Fibroblast of mammary gland (primary cell): ENCODE measurements at regions not wholly inside any gene's neighbourhood (a gene's known extent, or its start where the extent isn't known, plus 50 kb on each side); places are given as distances from the start of the nearest gene placed in this dataset.
"Not testable (repeated sequence)": the region's sequence is repeated elsewhere in the genome, so short reads cannot be mapped to it uniquely, and the experiment has no call there.

Experiments used
- DNase-seq: peaks from one replicate; pipeline ENCODE4 v3.0.0-alpha.2; 2010; ENCODE audit warnings: low read depth
- H3K4me3 ChIP-seq: 2 replicates; pipeline ENCODE4 v1.5.1; 2011; ENCODE audit warnings: low read depth, mild to moderate bottlenecking, low read length, moderate library complexity; ENCODE audit not compliant: control insufficient read depth
- TF ChIP-seq, protein P1 (sequence below): conservative IDR thresholded peaks from 2 replicates; pipeline ENCODE4 v1.5.1; 2011; ENCODE audit warnings: low read depth, low read length, inconsistent platforms; ENCODE audit not compliant: control insufficient read depth, insufficient read depth

DNA sequence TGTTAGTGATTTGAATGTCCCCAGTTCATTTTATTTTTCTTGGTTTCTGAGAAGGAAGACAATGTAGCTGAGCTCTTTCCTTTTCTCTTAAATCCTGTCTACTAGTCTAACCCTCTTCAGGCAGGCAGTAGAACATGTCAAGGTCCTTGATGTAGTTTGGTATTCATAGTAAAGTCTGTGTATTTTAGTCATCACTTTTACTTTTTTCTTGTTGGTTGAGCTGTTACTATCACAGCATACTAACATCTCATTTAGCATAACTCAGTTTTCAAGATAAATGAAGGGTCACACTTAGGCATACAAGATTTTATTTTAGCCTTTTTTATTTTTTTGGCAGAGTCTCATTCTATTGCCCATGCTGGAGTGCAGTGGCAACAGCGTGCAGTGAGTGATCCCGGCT, 70.5 kb downstream of the KPNA2 start:
- no peak overlapping the region for H3K4me3 ChIP-seq
- TF ChIP-seq, protein P1, sequence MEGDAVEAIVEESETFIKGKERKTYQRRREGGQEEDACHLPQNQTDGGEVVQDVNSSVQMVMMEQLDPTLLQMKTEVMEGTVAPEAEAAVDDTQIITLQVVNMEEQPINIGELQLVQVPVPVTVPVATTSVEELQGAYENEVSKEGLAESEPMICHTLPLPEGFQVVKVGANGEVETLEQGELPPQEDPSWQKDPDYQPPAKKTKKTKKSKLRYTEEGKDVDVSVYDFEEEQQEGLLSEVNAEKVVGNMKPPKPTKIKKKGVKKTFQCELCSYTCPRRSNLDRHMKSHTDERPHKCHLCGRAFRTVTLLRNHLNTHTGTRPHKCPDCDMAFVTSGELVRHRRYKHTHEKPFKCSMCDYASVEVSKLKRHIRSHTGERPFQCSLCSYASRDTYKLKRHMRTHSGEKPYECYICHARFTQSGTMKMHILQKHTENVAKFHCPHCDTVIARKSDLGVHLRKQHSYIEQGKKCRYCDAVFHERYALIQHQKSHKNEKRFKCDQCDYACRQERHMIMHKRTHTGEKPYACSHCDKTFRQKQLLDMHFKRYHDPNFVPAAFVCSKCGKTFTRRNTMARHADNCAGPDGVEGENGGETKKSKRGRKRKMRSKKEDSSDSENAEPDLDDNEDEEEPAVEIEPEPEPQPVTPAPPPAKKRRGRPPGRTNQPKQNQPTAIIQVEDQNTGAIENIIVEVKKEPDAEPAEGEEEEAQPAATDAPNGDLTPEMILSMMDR: no peak
- no peak for DNase-seq

GRCh38 chr17:68107373-68107772, 71.8 kb downstream of the KPNA2 start:
- no peak overlapping the region for H3K4me3 ChIP-seq
- DNase-seq: no peak
- TF ChIP-seq, protein P1: no peak

DNA sequence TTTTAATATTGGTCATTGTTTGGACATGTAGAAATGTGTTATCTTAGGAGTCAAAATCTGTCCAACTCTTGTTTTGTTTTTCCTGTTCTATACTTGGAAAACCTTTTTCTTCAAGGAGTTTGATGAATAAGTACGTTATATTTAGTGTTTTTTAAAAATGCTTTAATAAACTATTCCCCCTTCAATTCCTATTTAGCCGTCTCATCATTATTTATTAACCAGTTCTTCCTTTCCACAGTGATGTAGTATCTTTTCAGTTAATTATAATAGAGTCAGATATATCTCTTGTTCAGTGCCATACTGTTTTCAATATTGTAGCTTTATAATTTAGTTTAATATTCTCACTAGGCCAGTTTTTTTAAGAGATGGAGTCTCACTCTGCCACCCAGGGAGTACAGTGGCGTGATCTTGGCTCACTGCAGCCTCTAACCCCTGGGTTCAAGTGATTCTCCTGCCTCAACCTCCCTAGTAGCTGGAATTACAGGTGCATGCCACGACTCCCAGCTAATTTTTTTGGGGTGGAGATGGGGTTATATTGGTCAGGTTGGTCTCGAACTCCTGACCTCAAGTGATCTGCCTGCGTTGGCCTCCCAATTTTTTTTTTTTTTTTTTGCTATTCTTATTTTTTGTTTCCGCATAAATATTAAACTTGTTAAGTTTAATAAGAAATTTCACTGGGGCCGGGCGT, 72.9 kb downstream of the KPNA2 start:
- TF ChIP-seq, protein P1: no peak
- no peak overlapping the region for H3K4me3 ChIP-seq
- no peak for DNase-seq

DNA sequence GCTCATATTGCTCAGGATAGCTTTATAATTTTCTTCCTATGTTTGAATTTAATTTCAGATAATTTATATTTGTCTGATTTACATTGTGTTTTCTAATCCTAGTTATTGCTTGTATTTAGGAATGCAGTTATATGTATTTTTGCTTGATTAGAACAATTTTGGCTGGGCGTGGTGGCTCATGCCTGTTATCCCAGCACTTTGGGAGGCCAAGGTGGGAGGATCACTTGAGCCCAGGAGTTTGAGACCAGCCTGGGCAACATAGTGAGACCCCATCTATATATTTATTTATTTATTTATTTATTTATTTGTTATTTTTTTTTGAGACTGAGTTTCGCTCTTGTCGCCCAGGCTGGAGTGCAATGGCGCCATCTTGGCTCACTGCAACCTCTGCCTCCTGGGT, 73.9 kb downstream of the KPNA2 start:
- not testable (repeated sequence) for H3K4me3 ChIP-seq, DNase-seq

GRCh38 chr17:68116211-68116610, 80.7 kb downstream of the KPNA2 start:
- not testable (repeated sequence) for DNase-seq, H3K4me3 ChIP-seq

DNA sequence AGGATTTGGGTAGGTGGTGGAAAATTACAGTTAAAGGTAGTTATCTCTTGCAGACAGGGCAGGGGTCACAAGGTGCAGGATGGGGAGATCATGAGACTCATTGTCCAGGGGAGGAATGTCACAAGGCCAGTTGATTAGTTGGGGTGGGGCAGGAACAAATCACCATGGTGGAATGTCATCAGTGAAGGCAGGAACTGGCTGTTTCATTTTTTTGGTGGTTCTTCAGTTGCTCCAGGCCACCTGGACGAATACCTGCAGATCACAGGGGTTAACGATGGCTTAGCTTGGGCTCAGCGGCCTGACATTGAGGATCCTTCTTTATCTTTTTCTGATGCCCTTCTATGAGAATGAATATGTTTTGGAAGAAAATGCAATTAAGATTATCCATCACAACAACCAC, 87.1 kb downstream of the KPNA2 start:
- DNase-seq: no peak
- TF ChIP-seq, protein P1: no peak
- no peak overlapping the region for H3K4me3 ChIP-seq

DNA sequence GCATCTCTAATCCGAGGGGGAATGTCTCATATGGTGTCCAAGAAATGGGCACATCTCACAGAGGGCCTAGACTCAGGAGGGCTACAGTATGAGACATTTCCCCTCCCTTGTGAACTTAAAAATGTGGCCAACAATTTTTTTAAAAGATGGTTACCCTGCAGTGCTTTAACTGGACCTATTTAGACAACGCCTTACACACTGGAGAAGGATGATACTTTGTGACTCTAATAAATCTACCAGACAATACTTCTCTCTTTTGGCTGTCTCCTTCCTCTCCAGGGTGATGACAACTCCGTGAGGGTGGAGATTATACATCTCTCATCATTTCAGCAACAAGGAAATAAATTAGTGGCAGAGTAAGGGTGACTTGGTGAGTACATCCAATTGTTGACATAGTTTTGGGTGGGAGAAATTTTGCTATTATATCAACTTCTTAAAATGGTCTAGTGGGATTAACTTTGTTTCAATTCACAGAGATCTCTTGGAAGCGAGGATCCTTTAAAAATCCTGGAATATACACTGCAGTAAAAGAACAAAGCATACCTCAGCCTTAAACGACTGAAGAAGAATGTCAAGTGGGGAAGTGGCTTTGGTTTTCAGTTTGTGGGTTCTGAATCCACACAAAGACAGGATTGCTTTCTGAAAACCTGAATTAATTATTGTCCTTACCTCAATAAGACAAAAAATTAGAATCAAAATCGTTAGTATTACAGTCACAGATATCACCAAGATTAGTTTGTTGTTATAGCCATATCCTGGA, 89.8 kb downstream of the KPNA2 start:
- TF ChIP-seq, protein P1: no peak
- H3K4me3 ChIP-seq: no peak overlapping the region
- DNase-seq: no peak
